Testis (tissue), 2 donors: ENCODE measurements at regions not wholly inside any gene's neighbourhood (a gene's known extent, or its start where the extent isn't known, plus 50 kb on each side); places are given as distances from the start of the nearest gene placed in this dataset.

Experiments used
- CTCF ChIP-seq, 3 experiments: fragments of 450-650 bp in 2 of 3; fragments of 200-600 bp in 1 of 3; sonication (generic) in 1 of 3; IDR thresholded peaks; one replicate each; pipeline ENCODE4 v1.5.1; 2016 to 2019; ENCODE audit warnings: antibody characterized with exemption in 3 of 3, mild to moderate bottlenecking in 2 of 3, moderate library complexity in 1 of 3
- POLR2A ChIP-seq: fragments of 450-650 bp; IDR thresholded peaks from one replicate; pipeline ENCODE4 v1.6.1; 2017; ENCODE audit warnings: antibody characterized with exemption, mild to moderate bottlenecking, moderate library complexity

GRCh38 chr1:209029737-209030136, 553.8 kb upstream of the CAMK1G start:
- no peak for TF ChIP-seq CTCF (IDR thresholded peaks at IDR 0.05)
- TF ChIP-seq POLR2A: no peak
